ENCODE measurements at regions not wholly inside any gene's neighbourhood (a gene's known extent, or its start where the extent isn't known, plus 50 kb on each side); places are given as distances from the start of the nearest gene placed in this dataset.
A peak's percentile ranks its signal among the peaks of the same experiment; 100 is the strongest.

- peaks cover 30% of the 10 kb centered on the region for H3K27me3 Mint-ChIP-seq (ENCODE audit: low read depth)
- no peaks in the 10 kb centered on the region for H3K36me3 Mint-ChIP-seq (ENCODE audit: low read depth)
- no peaks in the 10 kb centered on the region for H3K4me1 Mint-ChIP-seq
- peaks cover 15% of the 10 kb centered on the region for H3K9me3 Mint-ChIP-seq
- peak; percentile 55 to 63 (median 59) for TF ChIP-seq CTCF (IDR thresholded peaks at IDR 0.05; ENCODE audit: unreplicated experiment in 3 of 3)
- H3K4me3 Mint-ChIP-seq, result no peak overlapping the region
- H3K27ac Mint-ChIP-seq, result no peak overlapping the region
Measured at GRCh38 chr12:131454418-131455217, 256.3 kb upstream of the SFSWAP start.

GRCh38 chr12:131455218-131455506, 255.7 kb upstream of the SFSWAP start:
- Mint-ChIP-seq H3K36me3 (ENCODE audit: low read depth) (no peaks in the 10 kb centered on the region), H3K4me1 (no peaks in the 10 kb centered on the region), H3K27ac (no peak overlapping the region), H3K9me3 (peaks cover 15% of the 10 kb centered on the region), H3K27me3 (ENCODE audit: low read depth) (peaks cover 34% of the 10 kb centered on the region), H3K4me3 (no peak overlapping the region)
- no peak for TF ChIP-seq CTCF (IDR thresholded peaks at IDR 0.05; ENCODE audit: unreplicated experiment in 3 of 3)

GRCh38 chr12:131455581-131456110, 255.2 kb upstream of the SFSWAP start:
- Mint-ChIP-seq H3K36me3 (ENCODE audit: low read depth) (no peaks in the 10 kb centered on the region), H3K4me1 (no peaks in the 10 kb centered on the region), H3K27me3 (ENCODE audit: low read depth) (peaks cover 37% of the 10 kb centered on the region), H3K27ac (no peak overlapping the region), H3K9me3 (peaks cover 11% of the 10 kb centered on the region), H3K4me3 (no peak overlapping the region)
- TF ChIP-seq CTCF (IDR thresholded peaks at IDR 0.05; ENCODE audit: unreplicated experiment in 3 of 3), result no peak

GRCh38 chr12:131456301-131457027, 254.4 kb upstream of the SFSWAP start:
- Mint-ChIP-seq H3K27ac (no peak overlapping the region), H3K4me1 (no peaks in the 10 kb centered on the region), H3K4me3 (no peak overlapping the region), H3K27me3 (ENCODE audit: low read depth) (peaks cover 38% of the 10 kb centered on the region), H3K36me3 (ENCODE audit: low read depth) (no peaks in the 10 kb centered on the region), H3K9me3 (peaks cover 6% of the 10 kb centered on the region)
- no peak for TF ChIP-seq CTCF (IDR thresholded peaks at IDR 0.05; ENCODE audit: unreplicated experiment in 3 of 3)

DNA sequence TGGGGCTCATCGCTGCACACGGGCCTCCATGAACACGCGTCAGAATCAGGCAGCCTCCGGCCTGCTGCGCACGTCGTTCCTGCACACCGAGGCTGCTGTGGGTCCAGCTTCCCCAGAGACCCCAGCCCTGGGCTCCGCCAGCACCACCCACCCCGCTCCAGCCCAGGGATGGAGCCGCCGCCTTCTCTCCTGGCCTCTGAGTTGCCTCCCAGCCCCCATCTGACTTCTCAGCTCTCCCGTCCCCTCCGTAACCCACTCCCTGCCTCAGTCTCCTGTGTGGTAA, 253.9 kb upstream of the SFSWAP start:
- Mint-ChIP-seq H3K36me3 (ENCODE audit: low read depth) (no peaks in the 10 kb centered on the region), H3K4me3 (no peak overlapping the region), H3K27me3 (ENCODE audit: low read depth) (peaks cover 38% of the 10 kb centered on the region), H3K4me1 (no peaks in the 10 kb centered on the region), H3K9me3 (peaks cover 2% of the 10 kb centered on the region), H3K27ac (no peak overlapping the region)
- no peak for TF ChIP-seq CTCF (IDR thresholded peaks at IDR 0.05; ENCODE audit: unreplicated experiment in 3 of 3)
